SK-N-MC (cell line): ENCODE measurements at regions not wholly inside any gene's neighbourhood (a gene's known extent, or its start where the extent isn't known, plus 50 kb on each side); places are given as distances from the start of the nearest gene placed in this dataset.

Experiments used
- EZH2 ChIP-seq: fragments of 200-600 bp; sonication (generic); IDR thresholded peaks from one replicate; pipeline ENCODE4 v1.6.1; 2017; ENCODE audit warnings: antibody characterized with exemption
- FOXP2 ChIP-seq: optimal IDR thresholded peaks from 2 replicates; pipeline ENCODE3; 2011; ENCODE audit warnings: mild to moderate bottlenecking, moderate library complexity; ENCODE audit not compliant: insufficient read depth; ENCODE audit errors: extremely low read length, control extremely low read depth
- POLR2AphosphoS5 ChIP-seq: IDR thresholded peaks from 2 replicates; pipeline ENCODE4 v1.6.1; 2012; ENCODE audit warnings: mild to moderate bottlenecking, low read depth, low read length, borderline replicate concordance

- TF ChIP-seq POLR2AphosphoS5 (no peak), EZH2 (no peak), FOXP2 (no peak)
Measured at GRCh38 chr17:68175905-68176304, 71.9 kb upstream of the AMZ2 start.
